Activated CD8-positive, alpha-beta memory T cell treated with anti-CD3 and anti-CD28 coated beads, Interleukin-2, amount 10 ng/mL, durations not matched to agents 7 days and 5 days (primary cell): ENCODE measurements at regions not wholly inside any gene's neighbourhood (a gene's known extent, or its start where the extent isn't known, plus 50 kb on each side); places are given as distances from the start of the nearest gene placed in this dataset.

Experiments
- ATAC-seq: fragments of 150-1000 bp; cut with Tn5 transposase; one replicate; pipeline ENCODE4 v1.10.0; 2021; ENCODE audit warnings: moderate library complexity
- CTCF ChIA-PET: fragments of 350-600 bp; sonication (Branson Sonifier 250); formaldehyde crosslinking; loops from one replicate; lab custom pipeline; 2021; ENCODE audit warnings: antibody characterized with exemption; lab: Charles Lee
- DNase-seq: peaks from one replicate; pipeline ENCODE4 v3.0.0-alpha.2; 2020
- H3K27ac Mint-ChIP-seq: one replicate; pipeline ENCODE4 v1.8.0; 2021; ENCODE audit warnings: mild to moderate bottlenecking, mixed read lengths
- H3K27me3 Mint-ChIP-seq: one replicate; pipeline ENCODE4 v1.8.0; 2021; ENCODE audit warnings: mixed read lengths
- H3K36me3 Mint-ChIP-seq: one replicate; pipeline ENCODE4 v1.8.0; 2021; ENCODE audit warnings: mild to moderate bottlenecking, mixed read lengths
- H3K4me1 Mint-ChIP-seq: one replicate; pipeline ENCODE4 v1.8.0; 2021; ENCODE audit warnings: mixed read lengths
- H3K4me3 Mint-ChIP-seq: one replicate; pipeline ENCODE4 v1.8.0; 2021; ENCODE audit warnings: mild to moderate bottlenecking, moderate library complexity, mixed read lengths
- H3K9me3 Mint-ChIP-seq: one replicate; pipeline ENCODE4 v1.8.0; 2022; ENCODE audit warnings: low read depth, mixed read lengths

DNA sequence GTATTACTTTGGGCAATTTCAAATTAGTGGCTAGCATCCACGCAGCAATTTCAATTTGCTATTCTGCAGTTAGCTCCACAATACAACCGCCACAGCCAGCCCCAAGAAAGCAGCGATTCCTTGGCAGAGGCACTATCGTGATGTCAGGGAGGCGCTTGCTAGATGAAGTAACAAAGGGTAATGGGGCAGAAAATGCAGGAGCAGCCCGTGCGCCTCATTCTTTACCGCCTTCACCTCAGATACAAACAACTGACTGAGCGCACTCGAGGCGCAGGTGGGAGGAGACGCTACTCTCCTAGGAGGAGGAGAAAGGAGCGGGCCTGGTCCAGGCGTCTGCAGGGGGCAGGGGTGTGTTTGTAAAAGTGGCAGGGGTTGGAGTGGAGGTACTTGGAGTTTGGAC is 76.9 kb upstream of the ASB18 start:
- H3K4me1 Mint-ChIP-seq, result no peaks in the 10 kb centered on the region
- no peak for DNase-seq
- no peak overlapping the region for H3K27ac Mint-ChIP-seq
- peaks cover 16% of the 10 kb centered on the region for H3K27me3 Mint-ChIP-seq
- ATAC-seq, result no peak
- H3K9me3 Mint-ChIP-seq, result no peaks in the 10 kb centered on the region
- CTCF ChIA-PET, result no interaction called here
- H3K4me3 Mint-ChIP-seq, result no peak overlapping the region
- H3K36me3 Mint-ChIP-seq, result no peaks in the 10 kb centered on the region

DNA sequence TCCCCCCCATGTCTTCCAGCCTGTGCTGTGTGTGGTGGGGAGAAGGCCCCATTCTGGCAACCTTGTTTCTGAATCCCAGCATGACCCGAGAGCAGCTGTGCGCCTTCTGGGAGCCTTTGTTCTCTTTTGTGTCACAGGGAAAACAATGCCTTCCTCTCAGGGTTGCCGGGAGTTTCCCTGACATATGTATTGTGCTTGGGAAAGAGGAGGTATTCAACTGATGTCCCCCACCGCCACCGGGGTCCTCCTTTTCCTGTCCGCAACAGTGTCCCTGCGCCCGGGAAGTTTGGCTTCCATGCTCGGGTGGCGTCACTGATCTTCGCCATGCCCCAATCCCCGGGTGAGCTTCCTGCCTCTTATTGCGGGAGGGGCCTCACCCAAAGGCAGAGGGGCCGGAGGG is 77.5 kb upstream of the ASB18 start:
- ATAC-seq (no peak), DNase-seq (no peak)
- no peaks in the 10 kb centered on the region for H3K36me3 Mint-ChIP-seq
- no peaks in the 10 kb centered on the region for H3K9me3 Mint-ChIP-seq
- H3K4me1 Mint-ChIP-seq, result no peaks in the 10 kb centered on the region
- H3K4me3 Mint-ChIP-seq, result no peak overlapping the region
- no peak overlapping the region for H3K27ac Mint-ChIP-seq
- peaks cover 16% of the 10 kb centered on the region for H3K27me3 Mint-ChIP-seq
- CTCF ChIA-PET, result no interaction called here

DNA sequence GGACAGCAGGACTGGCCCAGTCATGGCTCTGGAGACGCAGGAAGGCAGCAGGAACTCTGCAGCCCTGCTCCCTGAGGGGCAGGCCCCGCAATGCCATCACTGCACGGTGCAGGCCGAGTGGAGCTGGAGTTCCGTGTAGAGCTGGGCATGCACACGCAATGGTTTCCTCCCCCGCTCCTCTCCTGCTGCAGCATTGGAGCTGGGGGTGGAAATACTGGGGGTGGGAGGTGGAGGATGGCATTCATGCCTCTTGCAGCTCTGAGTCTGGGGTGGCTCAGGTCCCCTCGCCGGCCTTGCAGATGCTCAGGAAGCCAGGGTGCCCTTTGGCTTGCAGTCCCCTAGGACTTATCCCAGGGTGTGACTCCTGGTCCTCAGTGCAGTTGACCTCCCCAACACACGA is 78.3 kb upstream of the ASB18 start:
- ATAC-seq (no peak), DNase-seq (no peak)
- Mint-ChIP-seq H3K27me3 (peaks cover 16% of the 10 kb centered on the region), H3K4me3 (no peak overlapping the region), H3K9me3 (no peaks in the 10 kb centered on the region), H3K36me3 (no peaks in the 10 kb centered on the region), H3K27ac (no peak overlapping the region), H3K4me1 (no peaks in the 10 kb centered on the region)
- CTCF ChIA-PET, result interaction anchor here (1.1 to 1.6 kb wide), 2 partner anchors 170 to 227 kb away, joined by 3 to 8 read pairs; partner anchors contain the start of gene ACKR3

DNA sequence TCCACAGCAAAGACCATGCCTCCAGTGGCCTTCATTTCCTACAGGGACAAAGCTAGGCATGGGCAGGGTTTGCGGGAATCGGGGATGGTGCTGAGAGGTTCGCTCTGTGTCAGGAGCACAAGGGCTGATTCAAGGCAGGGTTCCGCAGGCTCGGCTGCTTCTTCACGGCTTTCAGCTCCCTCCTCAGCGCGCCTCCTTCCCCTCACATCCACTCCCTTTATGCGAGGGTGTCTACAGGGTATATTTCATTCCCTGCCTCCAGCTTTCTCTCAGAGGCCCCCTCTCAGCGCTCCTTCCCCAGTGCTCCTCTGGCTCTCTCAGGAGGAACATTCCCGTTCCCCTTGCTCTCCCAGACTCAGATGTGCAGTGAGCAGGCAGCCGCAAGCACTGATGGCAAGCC is 78.7 kb upstream of the ASB18 start:
- H3K4me3 Mint-ChIP-seq, result no peak overlapping the region
- no peaks in the 10 kb centered on the region for H3K9me3 Mint-ChIP-seq
- CTCF ChIA-PET, result interaction anchor here (1.1 to 1.6 kb wide), 2 partner anchors 169 to 227 kb away, joined by 3 to 8 read pairs; partner anchors contain the start of gene ACKR3
- ATAC-seq (peak; percentile 12), DNase-seq (peak; percentile 8)
- no peak overlapping the region for H3K27ac Mint-ChIP-seq
- peaks cover 16% of the 10 kb centered on the region for H3K27me3 Mint-ChIP-seq
- no peaks in the 10 kb centered on the region for H3K4me1 Mint-ChIP-seq
- no peaks in the 10 kb centered on the region for H3K36me3 Mint-ChIP-seq

DNA sequence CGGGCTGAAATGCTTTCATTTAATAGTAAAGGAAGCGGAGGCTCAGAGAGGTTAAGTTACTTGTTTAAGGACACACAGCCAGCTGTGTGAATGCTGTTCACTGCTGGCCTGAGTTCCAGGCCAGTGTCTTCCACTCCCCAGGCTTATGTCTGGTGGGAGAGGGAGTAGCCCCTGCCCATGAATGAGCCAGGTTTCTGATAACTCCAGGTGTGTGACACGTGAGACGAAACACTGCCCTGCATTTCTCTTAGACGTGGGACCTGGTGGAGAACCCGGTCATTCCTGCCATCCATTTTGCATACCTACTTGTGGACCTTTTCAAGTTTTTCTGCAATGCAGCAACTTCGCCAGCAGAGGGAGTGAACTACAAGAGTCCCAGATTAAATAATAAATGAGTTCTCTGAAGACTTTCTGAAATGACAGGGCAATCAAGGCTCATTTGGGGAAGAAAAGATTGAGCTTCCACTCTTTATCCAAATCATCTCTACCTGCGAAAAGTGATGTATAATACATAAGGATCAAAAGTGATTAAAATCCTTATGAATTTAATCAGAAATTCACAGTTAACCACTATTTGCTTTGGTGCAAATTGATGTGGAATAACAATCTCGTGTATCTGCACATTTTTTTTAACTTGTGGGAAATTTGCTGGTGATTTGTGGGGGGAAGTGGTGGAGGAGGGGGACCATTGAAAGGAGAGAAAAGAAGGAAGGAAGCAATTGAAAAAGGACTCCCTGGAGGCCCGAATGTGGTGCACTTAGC is 79.4 kb upstream of the ASB18 start:
- Mint-ChIP-seq H3K4me3 (no peak overlapping the region), H3K9me3 (no peaks in the 10 kb centered on the region), H3K27ac (no peak overlapping the region), H3K4me1 (no peaks in the 10 kb centered on the region), H3K36me3 (no peaks in the 10 kb centered on the region), H3K27me3 (peaks cover 15% of the 10 kb centered on the region)
- CTCF ChIA-PET, result interaction anchor here (1.1 to 1.6 kb wide), 2 partner anchors 169 to 226 kb away, joined by 3 to 8 read pairs; partner anchors contain the start of gene ACKR3
- peak; percentile 68 for DNase-seq
- peak; percentile 36 for ATAC-seq

DNA sequence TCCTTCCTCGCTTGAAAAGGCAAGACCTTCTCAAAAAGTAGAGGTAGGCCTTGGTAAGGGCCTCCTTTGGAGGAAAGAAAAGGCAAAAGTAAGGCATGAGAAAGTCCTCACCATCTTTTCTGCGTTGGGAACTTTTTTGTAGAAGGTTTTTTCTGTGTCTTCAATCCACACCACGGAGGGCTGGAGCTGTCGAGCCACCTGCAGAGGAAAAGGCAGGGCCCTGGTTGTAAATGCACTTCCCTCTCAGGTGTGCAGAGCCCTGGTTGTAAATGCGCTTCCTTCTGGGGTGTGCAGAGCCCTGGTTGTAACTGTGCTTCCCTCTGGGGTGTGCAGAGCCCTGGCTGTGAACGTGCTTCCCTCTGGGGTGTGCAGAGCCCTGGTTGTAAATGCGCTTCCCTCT is 80.2 kb upstream of the ASB18 start:
- no peak overlapping the region for H3K4me3 Mint-ChIP-seq
- no peaks in the 10 kb centered on the region for H3K4me1 Mint-ChIP-seq
- no peak for DNase-seq
- no peak for ATAC-seq
- no peaks in the 10 kb centered on the region for H3K9me3 Mint-ChIP-seq
- no peak overlapping the region for H3K27ac Mint-ChIP-seq
- CTCF ChIA-PET, result no interaction called here
- H3K36me3 Mint-ChIP-seq, result no peaks in the 10 kb centered on the region
- peaks cover 7% of the 10 kb centered on the region for H3K27me3 Mint-ChIP-seq

DNA sequence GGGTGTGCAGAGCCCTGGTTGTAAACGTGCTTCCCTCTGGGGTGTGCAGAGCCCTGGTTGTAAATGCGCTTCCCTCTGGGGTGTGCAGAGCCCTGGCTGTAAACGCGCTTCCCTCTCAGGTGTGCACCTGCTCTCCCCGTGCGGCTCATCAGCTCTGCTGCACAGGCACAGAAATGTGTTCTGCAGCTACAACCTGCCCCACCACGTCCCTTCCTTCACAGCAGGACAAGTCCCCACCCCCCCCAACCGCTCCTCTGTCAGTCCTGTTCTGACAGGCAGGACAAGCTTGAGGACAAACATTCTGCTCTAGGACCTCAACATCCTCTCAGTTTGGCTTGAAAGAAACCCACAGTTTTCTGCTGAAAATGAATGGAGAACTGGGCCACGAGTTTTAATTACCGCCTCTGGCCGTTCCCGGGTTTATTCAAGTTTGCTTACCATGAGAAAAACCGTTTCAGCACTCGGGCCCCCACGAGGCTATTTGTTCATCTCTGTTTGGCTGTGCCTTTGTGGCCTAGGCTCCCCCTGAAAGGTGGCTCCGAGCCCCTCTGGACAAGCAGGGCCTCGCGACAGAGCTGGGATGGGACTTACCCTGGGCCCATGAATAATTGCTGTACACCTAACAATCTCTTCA is 81.0 kb upstream of the ASB18 start:
- H3K4me3 Mint-ChIP-seq, result no peak overlapping the region
- ATAC-seq, result no peak
- CTCF ChIA-PET, result no interaction called here
- no peaks in the 10 kb centered on the region for H3K4me1 Mint-ChIP-seq
- peaks cover 3% of the 10 kb centered on the region for H3K27me3 Mint-ChIP-seq
- no peaks in the 10 kb centered on the region for H3K9me3 Mint-ChIP-seq
- no peaks in the 10 kb centered on the region for H3K36me3 Mint-ChIP-seq
- peak; percentile 22 for DNase-seq
- no peak overlapping the region for H3K27ac Mint-ChIP-seq

DNA sequence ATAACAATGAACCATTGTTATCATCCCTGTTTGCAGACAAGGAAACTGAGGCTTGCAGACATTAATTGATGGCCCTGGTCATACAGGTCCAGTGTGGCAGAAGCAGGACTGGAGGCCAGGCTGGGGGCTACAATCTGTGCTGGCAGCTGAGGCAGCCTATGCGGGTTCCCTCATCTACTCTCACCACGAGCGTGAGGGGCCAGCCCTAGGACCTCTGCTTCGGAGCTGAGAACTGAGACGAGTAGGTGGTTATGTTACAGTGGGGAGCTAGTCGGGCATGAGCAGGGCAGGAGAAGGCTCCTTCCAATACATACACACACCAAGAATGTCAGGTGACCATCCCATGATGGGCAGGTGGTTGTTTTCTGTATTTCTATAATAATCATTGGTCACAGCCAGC is 82.2 kb upstream of the ASB18 start:
- ATAC-seq, result no peak
- Mint-ChIP-seq H3K27ac (no peak overlapping the region), H3K4me1 (no peaks in the 10 kb centered on the region), H3K4me3 (no peak overlapping the region), H3K9me3 (no peaks in the 10 kb centered on the region), H3K36me3 (no peaks in the 10 kb centered on the region), H3K27me3 (peaks cover 3% of the 10 kb centered on the region)
- DNase-seq, result no peak
- CTCF ChIA-PET, result no interaction called here

DNA sequence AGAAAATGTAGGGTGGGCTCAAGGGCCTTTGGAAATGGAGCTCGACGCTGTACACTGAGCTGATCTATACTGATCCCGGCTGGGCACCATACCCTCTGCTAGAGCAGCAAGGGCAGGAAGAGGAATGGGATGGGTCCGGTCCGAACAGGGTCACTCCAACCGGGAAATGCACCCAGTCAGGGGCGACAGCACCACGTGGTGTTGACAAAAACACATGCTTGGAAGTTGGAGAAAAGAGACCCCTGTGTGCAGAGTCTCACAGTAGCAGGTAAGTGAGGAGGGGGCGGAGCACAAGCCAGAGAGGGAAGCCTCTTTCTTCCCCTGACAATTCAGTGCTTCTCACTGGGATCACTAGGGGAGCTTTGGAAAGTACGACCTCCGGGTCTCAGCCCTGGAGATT is 84.1 kb upstream of the ASB18 start:
- no peak for ATAC-seq
- Mint-ChIP-seq H3K36me3 (no peaks in the 10 kb centered on the region), H3K27ac (no peak overlapping the region), H3K4me1 (no peaks in the 10 kb centered on the region), H3K4me3 (no peak overlapping the region), H3K27me3 (peaks cover 3% of the 10 kb centered on the region), H3K9me3 (no peaks in the 10 kb centered on the region)
- CTCF ChIA-PET, result no interaction called here
- peak; percentile 16 for DNase-seq

DNA sequence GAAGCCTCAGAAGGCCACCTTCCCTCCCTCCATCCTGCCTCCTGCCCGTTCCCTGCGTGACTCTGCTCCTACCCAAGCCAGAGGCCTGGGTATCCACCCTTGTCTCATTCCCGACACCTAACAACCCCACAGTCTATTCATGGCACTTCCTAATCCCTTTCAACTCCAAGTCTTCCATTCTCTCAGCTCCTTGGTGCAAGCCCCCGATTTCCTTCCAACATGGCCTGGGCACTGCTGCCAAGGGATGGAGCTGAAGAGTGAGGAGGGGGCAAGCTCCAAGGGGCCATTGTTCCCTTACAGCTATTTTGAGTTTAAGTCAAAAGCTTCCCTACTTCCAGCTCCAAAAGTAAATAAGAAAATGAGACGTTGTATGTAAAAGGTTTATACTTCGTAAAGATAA is 84.8 kb upstream of the ASB18 start:
- Mint-ChIP-seq H3K36me3 (no peaks in the 10 kb centered on the region), H3K4me3 (no peak overlapping the region), H3K4me1 (no peaks in the 10 kb centered on the region), H3K27me3 (peaks cover 3% of the 10 kb centered on the region), H3K9me3 (no peaks in the 10 kb centered on the region), H3K27ac (no peak overlapping the region)
- ATAC-seq, result no peak
- CTCF ChIA-PET, result no interaction called here
- DNase-seq, result no peak

DNA sequence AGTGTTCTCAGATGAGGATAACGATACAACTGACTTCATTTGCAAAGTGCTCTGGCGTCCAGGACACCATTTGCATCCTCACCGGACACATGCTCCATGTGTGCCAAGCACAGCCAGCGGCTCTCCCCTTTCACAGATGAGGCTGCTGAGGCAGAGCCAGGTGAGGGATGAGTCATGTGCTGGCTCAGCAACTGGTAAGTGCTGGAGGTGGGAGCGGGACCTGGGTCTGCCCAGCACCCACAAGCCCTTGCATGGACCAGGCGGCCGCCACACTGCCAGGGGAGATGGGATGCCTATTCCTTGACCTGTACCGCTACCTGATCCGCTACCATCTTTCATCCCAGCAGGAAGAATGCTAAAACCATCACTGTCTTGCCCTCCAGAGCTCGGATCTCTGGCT is 86.2 kb upstream of the ASB18 start:
- Mint-ChIP-seq H3K36me3 (no peaks in the 10 kb centered on the region), H3K27ac (no peak overlapping the region), H3K4me3 (no peak overlapping the region), H3K9me3 (no peaks in the 10 kb centered on the region), H3K27me3 (no peaks in the 10 kb centered on the region), H3K4me1 (no peaks in the 10 kb centered on the region)
- CTCF ChIA-PET, result interaction anchor here (0.7 kb wide), 1 partner anchor 263 kb away, joined by 3 read pairs; no protein-coding TSS in a partner anchor
- DNase-seq (peak; percentile 14), ATAC-seq (no peak)

DNA sequence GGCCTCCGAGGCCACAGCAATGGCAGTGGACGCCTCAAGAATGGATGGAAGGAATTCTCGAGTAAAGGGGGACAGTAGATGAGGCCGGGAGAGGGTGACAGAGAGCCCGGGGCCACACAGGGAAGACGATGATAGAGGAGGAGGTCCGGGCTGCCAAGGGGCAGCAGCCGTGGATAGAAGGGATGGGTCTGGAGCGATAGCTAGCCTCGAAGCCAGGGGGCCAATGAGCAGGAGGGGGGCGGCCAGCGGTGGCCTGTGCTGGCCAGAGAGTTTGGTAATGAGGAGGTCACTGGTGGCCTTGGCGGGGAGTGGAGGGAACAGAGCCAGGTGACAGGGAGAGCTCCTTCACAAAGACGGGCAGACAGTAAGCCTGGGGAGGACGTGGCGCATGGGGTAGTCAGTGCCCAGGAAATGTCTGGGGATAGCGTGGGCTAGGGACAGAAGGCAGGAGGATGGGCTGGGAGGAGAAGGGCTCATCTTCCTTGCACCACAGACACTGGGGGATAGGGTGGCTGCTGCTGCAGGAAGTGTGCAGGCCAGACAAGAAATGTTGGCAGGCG is 87.8 kb upstream of the ASB18 start:
- Mint-ChIP-seq H3K27ac (no peak overlapping the region), H3K27me3 (no peaks in the 10 kb centered on the region), H3K9me3 (no peaks in the 10 kb centered on the region), H3K4me1 (no peaks in the 10 kb centered on the region), H3K36me3 (no peaks in the 10 kb centered on the region), H3K4me3 (no peak overlapping the region)
- CTCF ChIA-PET, result interaction anchor here (2.9 kb wide), 1 partner anchor 218 kb away, joined by 7 read pairs; the partner anchor contains the start of gene ACKR3
- ATAC-seq (no peak), DNase-seq (no peak)

DNA sequence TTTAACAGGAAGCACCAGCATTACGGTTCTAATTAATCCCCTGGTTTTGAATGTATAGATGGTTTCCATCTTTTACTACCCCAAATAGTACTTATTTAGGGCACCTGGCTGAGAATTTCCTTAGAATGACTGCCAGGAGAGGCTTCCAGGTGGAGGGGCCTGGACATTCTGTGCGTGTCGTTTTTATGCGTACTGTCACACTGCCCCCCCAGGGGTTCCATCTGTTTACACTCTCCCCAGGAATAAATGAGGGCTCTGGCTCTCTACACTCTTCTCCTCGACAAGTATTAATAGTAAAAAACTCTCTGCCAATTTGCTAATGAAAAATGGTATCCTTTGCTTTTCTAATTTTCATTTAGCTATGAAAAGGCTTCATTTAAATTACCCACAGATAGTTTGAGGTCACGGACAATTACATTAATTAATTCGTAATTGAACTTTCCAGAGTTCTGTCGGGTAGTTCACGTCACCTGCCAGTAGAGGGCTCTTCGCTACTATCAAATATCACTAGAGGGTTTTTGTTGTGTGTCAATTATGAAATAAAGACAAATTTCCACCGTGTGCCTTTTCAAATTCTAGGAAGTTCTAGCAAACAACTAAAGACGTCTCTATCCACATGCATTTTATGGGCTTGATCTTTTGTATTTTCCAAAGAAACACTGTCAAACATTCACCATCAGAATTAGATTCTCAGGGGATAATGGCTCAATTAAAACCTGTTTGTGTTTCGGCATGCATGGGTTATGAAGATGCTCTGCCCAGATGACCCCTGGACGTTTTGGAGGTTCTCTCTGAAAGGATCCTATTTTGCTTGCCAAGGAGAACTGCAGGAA is 88.8 kb upstream of the ASB18 start:
- Mint-ChIP-seq H3K36me3 (no peaks in the 10 kb centered on the region), H3K4me3 (no peak overlapping the region), H3K4me1 (no peaks in the 10 kb centered on the region), H3K27me3 (no peaks in the 10 kb centered on the region), H3K27ac (no peak overlapping the region), H3K9me3 (no peaks in the 10 kb centered on the region)
- ATAC-seq (no peak), DNase-seq (peak; percentile 42)
- CTCF ChIA-PET, result interaction anchor here (1.0 to 2.9 kb wide), 7 partner anchors 19 to 710 kb away, joined by 3 to 8 read pairs (median 3); partner anchors contain the start of gene ACKR3
